Endothelial cell of umbilical vein (primary cell): ENCODE measurements at regions not wholly inside any gene's neighbourhood (a gene's known extent, or its start where the extent isn't known, plus 50 kb on each side); places are given as distances from the start of the nearest gene placed in this dataset.

ENCODE experiments used
- BruUV-seq: library from RNA; stranded (reverse); fragments of 400-500 nt; replicated peaks from 2 replicates; lab custom pipeline; 2021; lab: Mats Ljungman, UMichigan
- CTCF ChIA-PET: fragments of 300-600, 350-600 bp; sonication (Branson Sonifier 250); formaldehyde crosslinking; loops from one replicate; lab custom pipeline; 2021; ENCODE audit warnings: antibody characterized with exemption, inconsistent platforms; lab: Charles Lee
- POLR2A ChIA-PET: fragments of 300-600, 350-600 bp; sonication (Branson Sonifier 250); formaldehyde crosslinking; loops from one replicate; lab custom pipeline; 2021; ENCODE audit warnings: antibody characterized with exemption, inconsistent platforms; lab: Charles Lee
- DNase-seq: peaks from one replicate; pipeline ENCODE4 v3.0.0-alpha.2; 2011; ENCODE audit warnings: low read depth, low spot score
- FAIRE-seq: peaks from 2 replicates; lab custom pipeline; 2011; peaks lifted over from hg19 to GRCh38; lab: Jason Lieb, UNC
- H2AFZ ChIP-seq: 2 replicates; pipeline ENCODE4 v1.6.0; 2012; ENCODE audit warnings: low read depth, low read length, control low read depth, inconsistent platforms
- H3K27ac ChIP-seq: 2 replicates; pipeline ENCODE4 v1.5.1; 2011; ENCODE audit warnings: low read depth, mild to moderate bottlenecking, control low read depth, low read length, moderate library complexity; ENCODE audit not compliant: insufficient read depth
- H3K27me3 ChIP-seq, 2 experiments: 2 replicates each; pipeline versions ENCODE4 v1.6.0 to v1.6.1; 2011; ENCODE audit warnings: low read length in 2 of 2, mixed read lengths in 1 of 2; ENCODE audit not compliant: control insufficient read depth in 2 of 2, insufficient read depth in 2 of 2
- H3K36me3 ChIP-seq, 2 experiments: 2 replicates in 1 of 2; 3 replicates in 1 of 2; pipeline ENCODE4 v1.5.1; 2011; ENCODE audit warnings: low read length in 2 of 2, mild to moderate bottlenecking in 1 of 2, moderate library complexity in 1 of 2; ENCODE audit not compliant: control insufficient read depth in 2 of 2, insufficient read depth in 2 of 2; ENCODE audit errors: extremely low read depth in 1 of 2
- H3K4me1 ChIP-seq: 3 replicates; pipeline ENCODE4 v1.5.1; 2011; ENCODE audit warnings: mild to moderate bottlenecking, low read length; ENCODE audit not compliant: control insufficient read depth, insufficient read depth; ENCODE audit errors: extremely low read depth
- H3K4me2 ChIP-seq: 2 replicates; pipeline ENCODE4 v1.6.1; 2011; ENCODE audit warnings: low read length, control low read depth, mixed read lengths; ENCODE audit not compliant: insufficient read depth
- H3K4me3 ChIP-seq, 3 experiments: fragments of 200-600 bp in 1 of 3; sonication (generic), shearing (Covaris generic) in 1 of 3; replicated peaks in 1 of 3; 2 replicates each; pipeline ENCODE4 v1.5.1; 2011 to 2016; ENCODE audit warnings: control low read depth in 3 of 3, low read length in 3 of 3, mild to moderate bottlenecking in 2 of 3, inconsistent platforms in 1 of 3, low read depth in 1 of 3, moderate library complexity in 1 of 3; ENCODE audit not compliant: insufficient read depth in 1 of 3
- H3K79me2 ChIP-seq: 2 replicates; pipeline ENCODE4 v1.6.0; 2012; ENCODE audit warnings: low read length, inconsistent platforms; ENCODE audit not compliant: control insufficient read depth, insufficient read depth
- H3K9ac ChIP-seq: replicated peaks from 2 replicates; pipeline ENCODE3; 2011; ENCODE audit warnings: low read length, control low read depth; ENCODE audit not compliant: insufficient read depth; ENCODE audit errors: extremely low read depth
- H3K9me1 ChIP-seq: replicated peaks from 3 replicates; pipeline ENCODE4 v1.6.0; 2011; ENCODE audit warnings: mild to moderate bottlenecking, low read length; ENCODE audit not compliant: control insufficient read depth, insufficient read depth; ENCODE audit errors: extremely low read depth
- H3K9me3 ChIP-seq: replicated peaks from 2 replicates; pipeline ENCODE4 v1.5.1; 2012; ENCODE audit warnings: low read length, inconsistent platforms; ENCODE audit not compliant: control insufficient read depth, insufficient read depth
- H4K20me1 ChIP-seq: replicated peaks from 2 replicates; pipeline ENCODE3; 2011; ENCODE audit warnings: mild to moderate bottlenecking, low read length; ENCODE audit not compliant: control insufficient read depth, insufficient read depth; ENCODE audit errors: extremely low read depth
- CTCF ChIP-seq, 2 donors: IDR thresholded peaks; 1 replicate in 1 of 2; 2 replicates in 1 of 2; pipeline ENCODE4 v1.5.1; 2011; ENCODE audit warnings: low read length in 2 of 2, mild to moderate bottlenecking in 2 of 2, moderate library complexity in 2 of 2, control low read depth in 1 of 2, inconsistent platforms in 1 of 2, low read depth in 1 of 2; ENCODE audit not compliant: insufficient read depth in 1 of 2; ENCODE audit errors: extremely low read depth in 1 of 2
- EZH2 ChIP-seq: IDR thresholded peaks from 2 replicates; pipeline ENCODE4 v1.6.1; 2012; ENCODE audit warnings: borderline replicate concordance, low read depth, mild to moderate bottlenecking, moderate library complexity, low read length, inconsistent platforms; ENCODE audit not compliant: severe bottlenecking
- FOS ChIP-seq: IDR thresholded peaks from 2 replicates; pipeline ENCODE4 v1.6.1; 2011; ENCODE audit warnings: mild to moderate bottlenecking, low read length, moderate library complexity, borderline replicate concordance; ENCODE audit not compliant: insufficient read depth
- GATA2 ChIP-seq: IDR thresholded peaks from 2 replicates; pipeline ENCODE4 v1.7.0; 2011; ENCODE audit warnings: low read depth, mild to moderate bottlenecking, moderate library complexity, mixed read lengths, low read length; ENCODE audit not compliant: insufficient read length, insufficient read depth
- JUN ChIP-seq: IDR thresholded peaks from 2 replicates; pipeline ENCODE4 v1.6.1; 2011; ENCODE audit warnings: borderline replicate concordance, low read depth; ENCODE audit not compliant: insufficient read length, insufficient read depth
- MAX ChIP-seq: IDR thresholded peaks from 2 replicates; pipeline ENCODE4 v1.6.1; 2011; ENCODE audit not compliant: insufficient read depth, insufficient read length
- MYC ChIP-seq: IDR thresholded peaks from one replicate; pipeline ENCODE4 v1.6.1; 2011; ENCODE audit warnings: mild to moderate bottlenecking, low read depth, low read length
- POLR2A ChIP-seq: IDR thresholded peaks from 2 replicates; pipeline ENCODE4 v1.6.1; 2012; ENCODE audit warnings: low read depth, mild to moderate bottlenecking, control low read depth, low read length
- POLR2AphosphoS5 ChIP-seq: IDR thresholded peaks from 2 replicates; pipeline ENCODE4 v1.6.1; 2012; ENCODE audit warnings: low read depth, mild to moderate bottlenecking, control low read depth, low read length, moderate library complexity; ENCODE audit not compliant: insufficient read depth
- dilution Hi-C: fragments of 300-500 bp; cut with MboI; formaldehyde crosslinking; loops from one replicate; pipeline ENCODE4 v1.15.0; 2019; ENCODE audit warnings: low sequenced_read_pairs; ENCODE audit not compliant: extremely low pct_ligation_motif_present
- intact Hi-C: fragments of 100-400 bp; cut with micrococcal nuclease; formaldehyde crosslinking; loops from one replicate; pipeline ENCODE4 v1.10.0; 2022

- TF ChIP-seq CTCF (IDR thresholded peaks at IDR 0.05; ENCODE audit: extremely low read depth in 1 of 2, insufficient read depth in 1 of 2, low read depth in 1 of 2, low read length in 2 of 2) (no peak), POLR2A (no peak), MAX (no peak), POLR2AphosphoS5 (no peak), MYC (no peak), EZH2 (no peak), FOS (no peak), JUN (no peak), GATA2 (no peak)
- POLR2A ChIA-PET, result no interaction called here
- Histone ChIP-seq H3K27ac (no peak overlapping the region), H3K9me1 (no peaks in the 10 kb centered on the region), H3K27me3 (no peaks in the 10 kb centered on the region), H3K4me1 (no peaks in the 10 kb centered on the region), H3K4me2 (no peak overlapping the region), H3K79me2 (no peaks in the 10 kb centered on the region), H4K20me1 (no peaks in the 10 kb centered on the region), H3K9me3 (peaks cover 7% of the 10 kb centered on the region), H3K36me3 (no peaks in the 10 kb centered on the region), H2AFZ (no peak overlapping the region), H3K4me3 (no peak overlapping the region), H3K9ac (no peak overlapping the region)
- no TSS peak for BruUV-seq
- FAIRE-seq (no peak), DNase-seq (no peak)
- CTCF ChIA-PET, result no interaction called here
- dilution Hi-C loops (no loop called here), intact Hi-C loops (no loop called here)
Observed at GRCh38 chr10:2476218-2476811, 591.0 kb upstream of the PFKP start.
